ENCODE measurements at regions not wholly inside any gene's neighbourhood (a gene's known extent, or its start where the extent isn't known, plus 50 kb on each side); places are given as distances from the start of the nearest gene placed in this dataset.
A peak's percentile ranks its signal among the peaks of the same experiment; 100 is the strongest.
"Not testable (repeated sequence)": the region's sequence is repeated elsewhere in the genome, so short reads cannot be mapped to it uniquely, and the experiment has no call there.

DNA sequence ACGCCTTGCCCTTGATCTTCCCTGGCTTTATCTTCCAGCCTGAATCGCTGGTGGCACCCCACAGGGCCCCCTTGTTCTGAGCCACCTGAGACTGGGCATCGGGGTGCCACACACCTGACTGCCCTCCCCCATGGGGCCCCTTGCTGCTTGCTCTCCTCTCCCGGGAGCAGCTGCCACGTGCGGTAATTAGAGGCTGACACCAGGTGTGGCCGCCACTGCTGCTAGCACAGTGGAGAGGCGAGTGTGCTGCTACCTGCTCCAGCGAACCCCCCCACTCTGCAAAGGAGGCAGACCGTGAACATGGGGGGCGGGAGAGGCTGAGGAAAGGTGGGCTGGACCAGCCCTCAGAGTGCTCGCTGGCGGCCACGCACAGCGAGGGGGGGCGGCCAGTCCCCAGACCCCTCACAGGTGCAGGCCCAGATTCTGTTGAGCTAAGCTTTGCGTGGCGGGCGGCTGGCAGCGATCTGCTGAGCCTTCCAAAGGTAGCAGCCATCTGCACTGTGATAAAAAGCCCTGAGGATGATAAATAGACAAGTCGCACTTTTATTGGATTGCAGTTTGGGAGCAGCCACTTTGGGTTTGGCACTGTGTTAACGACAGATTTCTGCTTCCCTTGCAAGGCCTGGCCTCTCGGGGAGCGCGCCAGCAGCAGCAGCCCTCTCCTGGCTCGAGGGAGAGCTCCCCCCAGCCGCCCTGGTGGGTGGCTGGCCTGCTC lies 167.9 kb upstream of the GSE1 start:
- Histone ChIP-seq H3K4me1 (ENCODE audit: insufficient read depth, low read length) (peaks cover 35% of the 10 kb centered on the region), H3K9ac (ENCODE audit: low read length) (no peak overlapping the region), H3K4me3 (ENCODE audit: low read depth in 1 of 2, low read length in 2 of 2) (no peak overlapping the region), H3K27ac (ENCODE audit: low read depth, low read length) (no peak overlapping the region), H3K27me3 (ENCODE audit: control insufficient read depth in 1 of 2, insufficient read depth in 2 of 2, low read length in 2 of 2) (no peaks in the 10 kb centered on the region), H3K36me3 (ENCODE audit: insufficient read depth, low read length) (no peaks in the 10 kb centered on the region), H3K9me3 (ENCODE audit: low read length) (no peaks in the 10 kb centered on the region)

DNA sequence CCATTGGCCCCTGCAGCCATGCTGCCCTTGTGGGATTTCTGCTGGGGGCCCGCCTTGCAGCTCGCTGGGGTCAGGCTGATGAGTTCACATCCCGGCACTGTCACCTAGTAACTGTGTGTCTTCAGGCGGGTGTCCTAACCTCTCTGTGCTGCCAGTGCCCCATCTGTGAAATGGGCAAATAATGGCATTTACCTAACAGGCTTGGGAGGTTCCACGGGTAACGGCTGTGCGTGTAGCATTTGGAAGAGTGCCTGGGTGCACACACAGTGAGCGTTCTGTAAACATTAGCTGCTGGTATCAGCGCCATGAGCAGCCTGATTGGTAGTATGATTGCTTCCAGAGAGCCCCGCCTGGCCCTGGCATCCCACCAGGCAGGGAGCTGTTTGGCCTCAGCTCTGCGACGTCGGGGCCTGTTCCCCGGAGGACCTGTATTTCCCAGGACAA lies 167.3 kb upstream of the GSE1 start:
- H3K27ac ChIP-seq (ENCODE audit: low read depth, low read length) = no peak overlapping the region
- H3K36me3 ChIP-seq (ENCODE audit: insufficient read depth, low read length) = no peaks in the 10 kb centered on the region
- peaks cover 35% of the 10 kb centered on the region for H3K4me1 ChIP-seq (ENCODE audit: insufficient read depth, low read length)
- H3K4me3 ChIP-seq (ENCODE audit: low read depth in 1 of 2, low read length in 2 of 2) = no peak overlapping the region
- no peak overlapping the region for H3K9ac ChIP-seq (ENCODE audit: low read length)
- no peaks in the 10 kb centered on the region for H3K27me3 ChIP-seq (ENCODE audit: control insufficient read depth in 1 of 2, insufficient read depth in 2 of 2, low read length in 2 of 2)
- no peaks in the 10 kb centered on the region for H3K9me3 ChIP-seq (ENCODE audit: low read length)

DNA sequence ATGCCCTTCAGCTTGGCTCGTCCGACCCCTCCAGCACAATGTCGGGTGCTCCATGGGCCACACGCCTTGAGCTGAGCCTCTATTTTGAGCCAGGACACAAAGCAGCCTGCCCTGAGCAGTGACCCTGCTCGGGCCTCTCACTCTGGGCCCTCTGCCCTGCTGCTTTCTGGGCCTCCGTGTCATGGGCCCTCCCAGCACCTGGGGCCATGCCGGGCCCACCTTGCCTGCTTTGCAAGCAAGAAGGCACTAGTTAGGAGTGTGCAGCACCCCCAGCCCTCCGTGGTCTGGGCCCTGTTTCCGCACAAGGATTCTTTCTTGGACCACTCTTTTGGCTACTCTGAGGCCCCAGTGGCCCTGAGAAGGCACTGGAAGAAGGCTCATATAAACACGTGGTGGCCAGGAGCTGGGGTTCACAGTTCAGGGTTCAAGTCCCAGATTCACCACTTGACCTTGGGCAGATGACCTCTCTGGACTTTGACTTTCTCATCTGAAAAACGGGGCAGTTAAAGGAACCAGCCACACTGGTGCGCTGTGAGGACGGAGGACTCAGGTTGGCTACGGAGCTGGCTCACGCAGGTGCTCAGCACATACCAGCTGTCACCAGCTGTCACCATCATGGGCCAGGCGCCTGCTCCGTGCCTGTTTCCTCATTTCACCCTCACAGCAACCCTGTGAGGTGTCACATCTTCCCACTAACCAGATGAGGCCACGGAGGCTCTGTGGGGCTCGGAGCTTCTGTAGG lies 166.0 kb upstream of the GSE1 start:
- Histone ChIP-seq H3K27me3 (ENCODE audit: control insufficient read depth in 1 of 2, insufficient read depth in 2 of 2, low read length in 2 of 2) (no peaks in the 10 kb centered on the region), H3K9ac (ENCODE audit: low read length) (no peak overlapping the region), H3K9me3 (ENCODE audit: low read length) (no peaks in the 10 kb centered on the region), H3K27ac (ENCODE audit: low read depth, low read length) (no peak overlapping the region), H3K4me1 (ENCODE audit: insufficient read depth, low read length) (peaks cover 35% of the 10 kb centered on the region), H3K36me3 (ENCODE audit: insufficient read depth, low read length) (no peaks in the 10 kb centered on the region), H3K4me3 (ENCODE audit: low read depth in 1 of 2, low read length in 2 of 2) (no peak overlapping the region)

DNA sequence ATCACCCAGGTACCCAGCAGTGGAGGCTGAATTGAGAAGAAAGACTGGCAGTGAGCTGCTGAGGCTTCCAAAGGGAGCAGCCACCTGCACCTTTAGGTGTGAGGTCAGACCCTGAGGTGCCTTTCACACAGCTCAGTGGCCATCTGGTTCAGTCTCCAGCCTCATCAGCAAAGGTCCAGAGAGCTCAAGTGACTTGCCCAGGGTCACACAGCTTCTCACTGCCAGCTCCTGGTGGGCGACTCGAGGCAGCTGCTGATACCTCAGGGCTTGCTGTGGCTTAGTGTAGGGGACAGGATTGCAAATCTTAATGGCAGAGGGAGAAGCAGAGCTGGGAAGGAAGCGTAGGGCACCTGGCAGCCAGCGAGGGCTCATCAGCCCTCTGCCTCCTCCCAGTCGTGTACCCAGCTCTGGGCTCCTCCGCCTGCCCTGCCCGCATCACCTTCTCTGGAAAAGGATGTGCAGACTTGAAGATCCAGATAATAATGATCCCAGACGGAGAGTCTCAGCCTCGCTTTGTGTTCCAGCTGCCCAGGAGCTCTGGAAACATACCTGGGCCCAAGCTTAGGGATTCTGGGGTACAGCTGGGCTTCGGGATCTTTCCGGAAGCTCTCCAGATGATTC lies 165.3 kb upstream of the GSE1 start:
- Histone ChIP-seq H3K9ac (ENCODE audit: low read length) (no peak overlapping the region), H3K4me1 (ENCODE audit: insufficient read depth, low read length) (peaks cover 35% of the 10 kb centered on the region), H3K27me3 (ENCODE audit: control insufficient read depth in 1 of 2, insufficient read depth in 2 of 2, low read length in 2 of 2) (no peaks in the 10 kb centered on the region), H3K4me3 (ENCODE audit: low read depth in 1 of 2, low read length in 2 of 2) (no peak overlapping the region), H3K9me3 (ENCODE audit: low read length) (no peaks in the 10 kb centered on the region), H3K36me3 (ENCODE audit: insufficient read depth, low read length) (no peaks in the 10 kb centered on the region), H3K27ac (ENCODE audit: low read depth, low read length) (no peak overlapping the region)

DNA sequence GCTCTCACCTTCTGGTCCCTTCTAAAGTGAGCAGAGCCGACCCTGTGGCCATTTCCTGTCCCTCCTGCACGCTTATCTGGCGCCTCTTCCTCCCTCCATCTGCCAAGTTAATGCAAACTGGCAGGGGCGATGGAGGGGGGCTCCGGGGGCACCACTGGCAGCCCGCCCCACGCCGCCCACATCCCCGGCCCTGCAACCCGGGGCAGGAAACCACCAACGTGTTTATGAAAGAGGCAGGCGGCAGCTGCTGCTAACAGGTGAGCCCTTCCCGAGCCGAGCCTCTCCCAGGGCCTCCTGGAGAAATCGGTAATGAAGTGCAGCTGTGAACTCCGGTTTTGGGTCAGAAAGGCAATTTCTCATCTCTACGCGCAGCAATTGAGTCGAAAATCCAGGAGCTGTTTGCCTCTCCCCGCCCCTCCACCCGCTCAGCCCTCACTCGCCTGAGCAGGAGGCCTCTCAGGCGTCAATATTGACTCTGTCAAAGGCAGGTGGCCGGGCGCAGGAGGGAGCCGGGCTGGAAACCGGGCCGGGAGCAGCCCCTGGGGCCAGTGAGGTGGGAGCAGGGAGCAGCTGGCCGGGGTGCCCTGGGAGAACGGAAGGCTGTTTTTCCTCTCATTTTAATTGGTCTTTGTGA lies 164.4 kb upstream of the GSE1 start:
- Histone ChIP-seq H3K36me3 (ENCODE audit: insufficient read depth, low read length) (no peaks in the 10 kb centered on the region), H3K27me3 (ENCODE audit: control insufficient read depth in 1 of 2, insufficient read depth in 2 of 2, low read length in 2 of 2) (no peaks in the 10 kb centered on the region), H3K9me3 (ENCODE audit: low read length) (no peaks in the 10 kb centered on the region), H3K4me3 (ENCODE audit: low read depth in 1 of 2, low read length in 2 of 2) (no peak overlapping the region), H3K9ac (ENCODE audit: low read length) (no peak overlapping the region), H3K27ac (ENCODE audit: low read depth, low read length) (peak overlapping the region; percentile 52), H3K4me1 (ENCODE audit: insufficient read depth, low read length) (peaks cover 35% of the 10 kb centered on the region)

DNA sequence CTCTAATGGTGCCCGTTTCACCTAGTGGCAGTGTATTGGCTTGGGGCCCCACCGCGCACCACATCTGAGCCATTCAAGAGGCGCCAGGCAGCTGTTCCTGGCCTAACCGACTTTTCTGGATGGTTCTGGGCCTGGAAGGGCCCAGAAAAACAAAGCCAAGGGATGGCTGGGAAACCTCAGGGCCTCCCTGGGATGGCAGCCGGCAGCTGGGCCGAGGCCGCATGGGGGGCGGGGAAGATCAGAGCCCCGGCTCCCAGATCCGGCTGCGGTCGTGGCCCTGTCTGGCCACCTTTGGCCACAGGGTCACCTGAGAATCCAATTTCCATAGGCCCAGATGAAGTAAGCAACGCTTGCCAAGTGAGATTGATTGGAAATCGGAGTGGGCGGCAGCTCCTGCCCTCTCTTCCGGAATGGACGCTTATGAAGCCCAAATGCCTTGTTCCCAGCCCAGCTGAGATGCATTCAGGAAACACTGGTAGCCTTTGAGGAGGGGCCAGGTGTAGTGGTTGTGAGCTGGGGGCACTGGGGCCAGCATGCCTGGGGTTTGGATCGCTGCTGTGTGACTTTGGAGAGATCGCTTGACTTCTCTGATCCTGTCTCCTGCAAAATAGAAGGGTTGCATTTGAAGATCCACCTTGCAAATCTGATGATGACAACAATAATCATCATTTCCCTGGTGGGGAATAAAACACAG lies 163.8 kb upstream of the GSE1 start:
- Histone ChIP-seq H3K36me3 (ENCODE audit: insufficient read depth, low read length) (no peaks in the 10 kb centered on the region), H3K4me1 (ENCODE audit: insufficient read depth, low read length) (peaks cover 35% of the 10 kb centered on the region), H3K9me3 (ENCODE audit: low read length) (no peaks in the 10 kb centered on the region), H3K27me3 (ENCODE audit: control insufficient read depth in 1 of 2, insufficient read depth in 2 of 2, low read length in 2 of 2) (no peaks in the 10 kb centered on the region), H3K4me3 (ENCODE audit: low read depth in 1 of 2, low read length in 2 of 2) (no peak overlapping the region), H3K9ac (ENCODE audit: low read length) (no peak overlapping the region), H3K27ac (ENCODE audit: low read depth, low read length) (no peak overlapping the region)

DNA sequence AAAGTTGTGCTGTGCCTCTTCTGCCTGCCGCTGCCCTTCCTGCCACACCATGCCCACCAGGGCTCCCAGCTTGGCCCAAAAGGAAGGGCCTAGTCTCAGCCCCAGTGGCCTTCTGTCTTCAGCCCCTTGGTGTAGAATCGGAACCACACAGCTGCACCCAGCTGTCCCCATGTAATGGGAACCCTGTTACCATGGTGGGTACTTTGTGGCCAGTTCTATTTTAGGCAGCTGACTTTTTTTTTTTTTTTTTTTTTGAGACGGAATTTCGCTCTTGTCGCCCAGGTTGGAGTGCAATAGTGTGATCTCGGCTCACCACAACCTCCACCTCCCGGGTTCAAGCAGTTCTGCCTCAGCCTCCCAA lies 163.3 kb upstream of the GSE1 start:
- no peak overlapping the region for H3K9ac ChIP-seq (ENCODE audit: low read length)
- no peaks in the 10 kb centered on the region for H3K27me3 ChIP-seq (ENCODE audit: control insufficient read depth in 1 of 2, insufficient read depth in 2 of 2, low read length in 2 of 2)
- no peaks in the 10 kb centered on the region for H3K9me3 ChIP-seq (ENCODE audit: low read length)
- peaks cover 32% of the 10 kb centered on the region for H3K4me1 ChIP-seq (ENCODE audit: insufficient read depth, low read length)
- H3K36me3 ChIP-seq (ENCODE audit: insufficient read depth, low read length) = no peaks in the 10 kb centered on the region
- H3K27ac ChIP-seq (ENCODE audit: low read depth, low read length) = no peak overlapping the region
- H3K4me3 ChIP-seq (ENCODE audit: low read depth in 1 of 2, low read length in 2 of 2) = no peak overlapping the region

DNA sequence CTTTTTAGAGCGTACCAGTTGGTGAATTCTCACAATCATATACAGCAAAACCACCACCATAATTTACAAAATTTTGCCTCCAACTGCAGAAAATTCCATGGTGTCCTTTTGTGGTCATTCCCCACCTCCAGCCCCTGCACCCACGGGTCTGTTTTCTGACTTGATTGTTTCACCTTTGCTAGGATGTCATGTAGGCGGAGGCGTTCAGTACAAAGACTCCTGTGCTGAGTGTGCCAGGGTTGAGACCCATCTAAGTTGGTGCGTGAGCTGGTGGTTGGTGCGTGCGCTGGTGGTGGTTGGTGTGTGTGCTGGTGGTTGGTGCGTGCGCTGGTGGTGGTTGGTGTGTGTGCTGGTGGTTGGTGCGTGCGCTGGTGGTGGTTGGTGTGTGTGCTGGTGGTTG lies 162.0 kb upstream of the GSE1 start:
- not testable (repeated sequence) for H3K36me3 ChIP-seq (ENCODE audit: insufficient read depth, low read length); H3K27me3 ChIP-seq (ENCODE audit: control insufficient read depth in 1 of 2, insufficient read depth in 2 of 2, low read length in 2 of 2); H3K9me3 ChIP-seq (ENCODE audit: low read length); H3K9ac ChIP-seq (ENCODE audit: low read length); H3K4me3 ChIP-seq (ENCODE audit: low read depth in 1 of 2, low read length in 2 of 2); H3K27ac ChIP-seq (ENCODE audit: low read depth, low read length)
- H3K4me1 ChIP-seq (ENCODE audit: insufficient read depth, low read length) = peaks cover 19% of the 10 kb centered on the region

DNA sequence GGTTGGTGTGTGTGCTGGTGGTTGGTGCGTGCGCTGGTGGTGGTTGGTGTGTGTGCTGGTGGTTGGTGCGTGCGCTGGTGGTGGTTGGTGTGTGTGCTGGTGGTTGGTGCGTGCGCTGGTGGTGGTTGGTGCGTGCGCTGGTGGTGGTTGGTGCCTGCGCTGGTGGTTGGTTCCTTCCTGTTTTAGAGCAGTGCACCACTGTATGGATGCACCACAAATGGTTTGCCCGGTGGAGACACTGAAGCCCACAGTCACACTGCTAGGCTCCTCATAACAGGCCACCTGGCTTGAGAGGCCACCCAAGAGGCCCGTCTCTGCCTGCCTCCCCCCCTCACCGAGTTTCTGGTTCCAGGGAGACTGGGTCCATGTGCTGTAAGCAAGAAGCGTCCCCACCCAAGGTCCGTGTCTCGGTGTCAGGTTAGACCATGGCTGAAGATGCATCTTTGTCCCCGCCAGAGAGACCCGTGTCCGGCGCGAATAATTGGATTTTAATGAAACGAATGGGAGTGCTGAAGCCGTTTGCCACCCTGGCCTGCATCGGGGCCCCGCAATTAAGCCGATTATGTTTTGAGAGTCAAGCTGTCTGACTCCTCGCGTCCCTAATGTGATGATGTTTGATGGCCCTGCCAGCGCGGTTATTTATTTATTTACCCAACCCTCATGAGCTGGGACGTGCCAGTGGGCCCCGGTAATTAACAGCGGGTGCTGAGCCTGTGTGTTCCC lies 161.3 kb upstream of the GSE1 start:
- no peaks in the 10 kb centered on the region for H3K9me3 ChIP-seq (ENCODE audit: low read length)
- H3K4me3 ChIP-seq (ENCODE audit: low read depth in 1 of 2, low read length in 2 of 2) = no peak overlapping the region
- H3K36me3 ChIP-seq (ENCODE audit: insufficient read depth, low read length) = no peaks in the 10 kb centered on the region
- H3K27me3 ChIP-seq (ENCODE audit: control insufficient read depth in 1 of 2, insufficient read depth in 2 of 2, low read length in 2 of 2) = no peaks in the 10 kb centered on the region
- no peak overlapping the region for H3K9ac ChIP-seq (ENCODE audit: low read length)
- no peak overlapping the region for H3K27ac ChIP-seq (ENCODE audit: low read depth, low read length)
- H3K4me1 ChIP-seq (ENCODE audit: insufficient read depth, low read length) = peaks cover 16% of the 10 kb centered on the region

DNA sequence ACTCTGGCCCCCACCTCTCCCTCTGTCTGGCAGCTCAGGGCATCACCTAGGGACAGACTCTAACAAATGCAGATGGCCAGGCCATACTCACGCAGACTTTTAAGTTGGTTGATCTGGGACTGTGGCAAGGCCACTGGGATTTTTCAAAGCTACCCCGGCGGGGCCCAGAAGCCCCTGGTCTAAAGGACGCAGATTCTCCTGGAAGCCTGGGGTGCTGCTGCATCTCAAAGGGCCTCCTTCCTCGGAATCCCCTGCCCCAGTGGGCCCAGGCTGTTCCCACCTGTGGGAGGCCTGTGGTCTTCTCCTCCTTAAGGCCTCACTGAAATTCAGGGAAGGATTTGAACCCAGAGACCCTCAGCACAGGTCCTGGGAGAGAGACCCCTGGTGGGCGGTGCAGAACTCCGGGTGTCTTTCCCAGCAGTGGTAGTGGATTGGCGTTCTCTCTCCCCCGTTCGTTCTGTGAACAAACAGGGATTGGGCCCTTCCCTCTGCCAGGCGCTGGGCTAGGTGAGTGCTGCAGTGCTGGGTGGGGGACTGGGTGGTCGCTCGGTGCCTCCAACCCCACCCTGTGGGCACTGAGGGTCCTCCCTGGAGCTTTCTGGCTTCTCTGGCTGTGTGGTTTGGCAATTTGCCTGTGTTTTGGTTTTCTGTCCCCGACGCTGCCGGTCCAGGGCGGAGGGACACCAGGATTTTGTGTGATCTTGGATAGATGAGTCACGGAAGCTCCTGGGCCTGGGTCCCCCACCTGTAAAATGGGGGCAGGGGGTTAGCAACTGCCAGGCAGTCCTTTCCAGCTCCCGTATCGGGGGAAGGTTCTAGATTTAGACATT lies 160.5 kb upstream of the GSE1 start:
- Histone ChIP-seq H3K9me3 (ENCODE audit: low read length) (no peaks in the 10 kb centered on the region), H3K36me3 (ENCODE audit: insufficient read depth, low read length) (no peaks in the 10 kb centered on the region), H3K4me3 (ENCODE audit: low read depth in 1 of 2, low read length in 2 of 2) (no peak overlapping the region), H3K9ac (ENCODE audit: low read length) (no peak overlapping the region), H3K27ac (ENCODE audit: low read depth, low read length) (no peak overlapping the region), H3K27me3 (ENCODE audit: control insufficient read depth in 1 of 2, insufficient read depth in 2 of 2, low read length in 2 of 2) (no peaks in the 10 kb centered on the region), H3K4me1 (ENCODE audit: insufficient read depth, low read length) (peaks cover 16% of the 10 kb centered on the region)
